Stimulated activated CD8-positive, alpha-beta memory T cell treated with anti-CD3 and anti-CD28 coated beads, Interleukin-12 subunit alpha, Interleukin-12 subunit beta, amount 100 ng/mL, for 1 hour (primary cell): ENCODE measurements at regions not wholly inside any gene's neighbourhood (a gene's known extent, or its start where the extent isn't known, plus 50 kb on each side); places are given as distances from the start of the nearest gene placed in this dataset.
"Not testable (repeated sequence)": the region's sequence is repeated elsewhere in the genome, so short reads cannot be mapped to it uniquely, and the experiment has no call there.

Experiments
- DNase-seq: peaks from one replicate; pipeline ENCODE4 v3.0.0-alpha.2; 2020; ENCODE audit warnings: low read depth

DNA sequence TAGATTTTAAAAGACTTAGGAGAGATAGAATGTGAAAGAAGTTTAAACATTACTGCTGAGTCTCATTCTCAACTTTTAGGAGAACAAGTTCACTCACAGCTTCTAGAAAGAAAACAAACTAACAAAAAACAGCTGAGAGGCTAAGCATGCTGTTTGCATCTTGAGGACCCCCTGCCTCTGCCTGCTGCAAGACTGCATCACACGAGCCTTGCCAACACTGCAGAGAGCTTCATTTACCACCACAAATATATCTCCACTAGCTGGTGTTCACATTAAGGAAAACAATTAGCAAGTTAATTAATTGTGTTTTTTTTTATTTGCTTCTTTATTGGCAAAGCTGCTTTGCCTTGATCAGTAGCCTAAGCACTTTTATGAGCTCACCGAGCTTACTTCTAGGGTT, 336.6 kb upstream of the KIAA1217 start:
- DNase-seq = no peak

DNA sequence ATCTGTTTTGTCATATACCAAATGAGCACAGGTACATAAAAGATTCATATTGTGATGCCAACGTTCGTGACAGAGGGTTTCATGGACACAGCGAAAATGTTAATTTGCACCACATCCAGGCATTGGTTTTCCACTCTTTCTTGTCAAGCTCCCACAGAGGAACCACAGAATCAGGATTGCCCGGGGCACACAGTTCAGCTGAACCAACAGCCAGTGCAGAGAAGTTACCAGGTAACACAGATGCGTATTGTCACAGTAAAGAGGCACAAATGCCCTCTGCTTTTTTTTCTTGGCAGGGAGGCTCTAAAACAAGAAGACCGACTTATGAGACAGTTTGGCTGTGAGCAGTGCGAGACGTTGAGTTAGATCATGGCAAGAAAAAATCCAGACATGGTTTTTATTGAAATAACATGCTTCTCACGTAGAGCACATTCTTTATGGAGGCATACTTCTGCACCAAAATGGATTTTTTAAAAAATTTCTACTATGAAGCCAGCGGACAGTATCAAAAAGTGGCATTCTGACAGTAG, 331.1 kb upstream of the KIAA1217 start:
- no peak for DNase-seq

DNA sequence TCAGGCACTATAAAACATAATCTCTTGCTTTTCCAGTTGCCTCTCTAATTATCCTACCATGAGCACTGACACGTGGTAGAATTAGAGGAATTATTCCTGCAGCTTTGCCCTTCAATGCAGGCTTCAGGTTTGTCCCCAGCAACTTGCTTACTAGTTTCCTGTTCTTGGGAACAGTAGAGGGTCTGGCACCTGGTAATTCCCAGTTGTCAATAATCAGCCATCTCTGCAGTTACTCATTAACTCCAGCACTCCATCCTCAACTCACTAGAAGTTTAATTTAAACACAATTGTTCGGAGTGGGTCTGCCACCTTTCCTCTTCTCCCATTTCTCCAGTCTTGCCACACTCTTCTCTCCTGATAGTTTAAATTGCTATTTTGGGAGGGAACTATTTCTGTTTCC, 324.3 kb upstream of the KIAA1217 start:
- DNase-seq = no peak

DNA sequence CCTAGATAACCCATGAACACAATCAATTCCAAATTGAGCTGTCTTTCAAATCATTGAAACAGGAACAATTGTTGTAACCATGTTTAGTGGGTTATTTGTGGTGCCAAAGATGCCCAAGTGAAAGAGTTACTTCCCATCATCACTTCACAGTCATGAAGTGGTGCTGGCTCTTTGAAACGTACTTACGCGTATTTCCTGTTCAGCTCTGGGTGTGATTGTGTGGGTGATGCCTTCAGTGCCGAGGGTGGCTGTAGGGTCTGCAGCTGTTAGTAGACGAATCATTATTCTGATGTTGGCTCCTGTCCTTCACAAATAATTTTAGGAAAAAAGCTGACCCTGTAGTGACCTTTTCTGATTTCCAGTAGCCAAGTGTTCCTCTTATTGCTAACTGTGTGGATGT, 323.1 kb upstream of the KIAA1217 start:
- DNase-seq = no peak

DNA sequence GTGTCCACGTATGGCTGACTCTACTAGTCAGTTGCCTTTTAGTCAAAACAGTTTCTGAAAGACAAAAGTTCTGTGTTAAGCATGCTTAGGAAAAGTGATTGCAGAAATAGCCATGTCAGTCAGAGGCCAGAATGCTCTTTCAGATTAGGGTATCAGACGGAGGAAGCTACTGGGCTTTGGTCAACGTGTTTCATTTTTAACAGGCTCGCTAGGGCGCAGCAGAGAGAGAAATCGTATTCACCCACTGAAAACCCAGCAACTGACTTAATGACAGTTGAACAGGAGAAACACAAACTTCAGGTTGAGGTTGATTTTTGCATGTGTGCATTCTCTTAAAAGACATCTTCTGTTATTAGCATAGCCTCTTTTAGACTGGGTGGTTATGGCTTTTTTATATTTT, 322.6 kb upstream of the KIAA1217 start:
- no peak for DNase-seq

DNA sequence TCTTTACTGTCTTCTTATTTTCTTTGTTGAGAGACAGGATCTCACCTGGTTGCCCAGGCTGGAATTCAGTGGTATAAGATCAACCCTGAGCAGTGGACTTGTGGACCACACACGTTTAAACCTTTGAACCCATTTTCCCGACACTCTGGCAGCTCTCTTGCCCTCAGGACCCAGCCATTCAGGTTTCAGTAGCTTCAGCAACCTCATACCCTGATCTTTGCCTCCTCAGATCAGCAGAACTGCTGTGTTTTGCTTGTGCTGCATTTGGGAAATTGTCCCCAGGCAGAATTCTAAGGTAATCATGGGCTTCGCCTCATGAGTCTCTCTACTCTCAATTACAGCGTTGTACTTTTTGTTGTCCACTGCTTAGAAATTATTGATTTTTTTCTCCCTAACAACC, 317.6 kb upstream of the KIAA1217 start:
- DNase-seq = no peak

DNA sequence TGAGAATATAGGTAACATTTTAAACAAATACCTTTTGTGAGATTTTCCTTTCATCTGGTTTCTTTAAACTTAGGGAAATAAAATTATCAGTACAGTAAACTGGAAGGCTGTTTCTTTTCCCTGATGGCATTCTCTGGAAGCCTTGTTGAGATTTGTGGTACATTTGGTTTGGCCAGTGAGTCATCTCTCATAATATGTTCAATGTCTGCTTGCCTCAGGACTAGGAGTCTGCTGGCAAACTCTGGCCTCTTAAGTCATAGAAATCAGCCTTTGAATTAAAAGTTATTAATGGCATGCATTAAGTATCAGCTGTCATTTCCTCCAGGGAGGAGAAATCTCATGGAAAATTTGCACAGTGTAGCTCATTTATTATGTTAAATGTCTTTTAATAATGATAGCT, 316.6 kb upstream of the KIAA1217 start:
- DNase-seq = no peak

DNA sequence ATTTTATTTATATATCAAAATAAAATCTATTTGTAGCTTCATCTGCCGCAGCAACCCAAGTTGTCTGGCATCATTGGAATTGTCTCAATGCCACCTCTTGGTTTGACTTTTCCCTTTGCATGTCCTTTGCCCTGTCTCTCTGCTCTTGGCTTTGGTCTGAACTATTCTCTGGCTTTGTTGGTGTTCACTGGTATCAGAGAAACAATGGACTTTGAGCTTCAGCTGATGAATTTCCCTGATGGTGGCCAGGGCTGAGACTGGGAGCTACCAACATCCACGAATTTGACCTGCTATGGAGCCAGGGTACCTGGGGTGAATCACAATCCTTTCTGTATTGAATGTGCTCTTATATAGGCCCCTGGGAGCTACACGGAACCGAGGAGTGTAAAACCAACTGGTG, 311.7 kb upstream of the KIAA1217 start:
- no peak for DNase-seq

DNA sequence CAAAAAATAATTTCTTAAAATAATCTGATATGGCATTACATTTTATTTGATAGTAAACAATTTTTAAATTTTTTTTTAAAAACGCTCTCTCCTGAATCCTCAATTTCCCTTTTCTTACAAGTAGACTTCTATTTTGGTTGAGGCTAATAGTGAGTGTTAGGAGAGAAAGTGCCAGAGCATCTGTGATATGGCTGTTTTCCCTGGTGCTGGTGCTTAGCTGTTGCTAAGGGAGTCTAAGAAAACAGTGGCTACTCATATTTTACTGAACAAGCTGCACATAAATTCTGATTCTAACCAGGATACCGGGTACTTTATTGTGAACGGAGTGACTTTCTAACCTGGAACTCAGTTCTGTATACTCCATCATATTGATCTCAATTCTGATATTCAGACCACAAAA, 311.1 kb upstream of the KIAA1217 start:
- no peak for DNase-seq

DNA sequence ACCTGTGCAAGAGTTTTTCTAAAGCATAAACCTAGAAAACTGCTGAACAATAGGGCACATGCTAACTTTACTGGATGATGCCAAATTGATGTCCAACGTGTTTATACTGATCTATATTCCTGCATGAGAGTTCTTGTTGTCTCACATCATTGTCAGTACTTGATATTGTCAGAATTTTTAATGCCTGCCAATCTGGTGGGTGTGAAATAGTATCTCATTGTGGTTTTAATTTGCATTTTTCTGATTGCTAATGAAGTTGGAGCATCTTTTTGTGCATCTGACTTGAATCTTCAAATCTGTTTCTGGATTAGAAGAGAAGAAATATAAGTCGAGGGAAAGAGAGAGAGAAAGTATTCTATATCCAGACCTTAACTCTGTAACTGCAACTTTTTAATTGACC, 309.8 kb upstream of the KIAA1217 start:
- no peak for DNase-seq

DNA sequence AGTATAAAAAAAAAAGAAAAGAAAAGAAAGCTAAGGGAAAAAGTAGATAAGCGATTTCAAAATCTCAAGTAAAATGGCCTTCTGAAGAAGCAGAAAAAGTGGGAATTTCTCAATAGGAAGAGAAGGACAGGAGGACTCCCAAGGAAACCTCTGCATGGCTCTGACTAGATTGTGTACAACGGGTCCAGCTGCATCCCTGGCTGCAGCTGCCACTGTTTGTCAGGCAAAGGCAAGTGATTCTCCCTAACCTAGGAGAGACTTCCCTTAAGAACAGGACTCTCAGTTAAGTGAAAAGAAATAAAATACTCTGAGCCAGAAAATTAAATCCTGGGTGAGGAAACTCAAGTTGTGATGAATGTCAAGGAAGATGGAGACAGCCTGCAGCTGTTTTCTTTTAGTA, 298.6 kb upstream of the KIAA1217 start:
- no peak for DNase-seq

DNA sequence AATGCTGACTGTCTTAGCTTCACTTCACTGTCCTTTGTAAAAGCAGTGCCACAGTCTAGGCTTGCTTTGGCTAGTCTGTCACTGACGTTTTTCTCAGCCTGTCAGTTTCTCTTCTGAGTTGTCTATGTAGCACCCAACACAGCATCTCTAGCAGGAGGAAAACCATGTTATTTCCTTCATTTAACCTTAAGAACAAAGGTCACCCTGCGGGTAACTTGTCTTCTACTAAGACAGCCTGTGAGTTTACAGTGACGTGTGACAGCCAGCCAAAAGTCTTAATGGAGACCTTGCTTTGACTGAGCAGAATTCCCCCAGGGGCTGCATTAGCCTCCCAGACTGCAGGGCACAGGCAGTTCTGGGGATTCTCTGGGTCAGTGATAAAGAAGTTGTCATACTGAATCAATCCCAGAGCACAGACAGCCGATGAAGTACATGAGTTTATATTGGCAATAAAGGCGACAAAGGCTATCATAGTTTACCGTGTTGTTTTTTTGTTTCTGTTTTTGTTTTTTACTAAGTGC, 296.0 kb upstream of the KIAA1217 start:
- DNase-seq = no peak

DNA sequence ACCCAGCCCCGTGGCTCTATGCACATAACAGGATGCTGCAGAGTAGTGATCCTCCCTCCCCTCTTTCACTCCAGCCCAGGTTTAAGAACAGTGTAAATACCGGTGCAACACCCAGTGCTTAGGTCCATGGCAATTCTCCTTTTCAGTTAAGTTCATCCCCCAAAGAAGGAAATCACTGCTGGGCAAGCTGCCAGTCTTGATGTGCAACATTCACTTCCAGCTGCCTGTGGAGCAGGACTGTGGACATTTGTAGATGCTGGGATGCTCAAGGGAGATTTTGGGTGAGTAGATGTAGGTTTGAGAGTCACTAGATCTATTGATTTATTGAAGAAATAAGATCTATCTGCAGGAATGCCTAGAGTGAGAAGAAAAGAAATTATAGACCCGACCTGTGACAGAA, 294.3 kb upstream of the KIAA1217 start:
- DNase-seq = no peak

DNA sequence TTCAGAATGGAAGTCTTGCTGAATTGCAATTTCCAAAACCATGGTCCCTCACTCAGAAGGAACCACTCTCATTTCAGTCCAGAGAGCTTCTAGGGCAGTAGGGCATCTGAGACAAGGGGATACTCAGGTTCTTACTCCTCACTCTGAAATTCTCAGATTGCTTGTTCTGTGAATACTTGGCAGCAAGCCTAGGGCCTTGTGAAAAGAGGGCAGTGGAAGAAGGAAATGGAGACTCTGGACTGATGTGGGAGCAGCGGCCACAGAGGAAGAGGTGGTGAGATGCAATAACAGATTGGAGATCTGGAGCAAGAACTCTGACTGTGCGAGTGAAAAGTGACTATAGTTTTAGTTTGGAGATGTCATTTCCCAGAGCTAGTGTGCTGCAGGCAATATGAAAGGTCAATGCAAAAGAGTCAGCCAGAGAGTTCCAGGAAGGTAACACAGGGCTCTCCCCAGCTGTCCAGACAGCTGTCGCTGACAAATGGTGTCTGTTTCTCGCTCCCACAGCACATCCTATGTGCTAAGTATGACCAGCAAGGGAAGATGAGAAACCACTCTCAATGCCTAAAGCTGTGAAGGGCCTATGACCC, 291.6 kb upstream of the KIAA1217 start:
- DNase-seq = no peak

DNA sequence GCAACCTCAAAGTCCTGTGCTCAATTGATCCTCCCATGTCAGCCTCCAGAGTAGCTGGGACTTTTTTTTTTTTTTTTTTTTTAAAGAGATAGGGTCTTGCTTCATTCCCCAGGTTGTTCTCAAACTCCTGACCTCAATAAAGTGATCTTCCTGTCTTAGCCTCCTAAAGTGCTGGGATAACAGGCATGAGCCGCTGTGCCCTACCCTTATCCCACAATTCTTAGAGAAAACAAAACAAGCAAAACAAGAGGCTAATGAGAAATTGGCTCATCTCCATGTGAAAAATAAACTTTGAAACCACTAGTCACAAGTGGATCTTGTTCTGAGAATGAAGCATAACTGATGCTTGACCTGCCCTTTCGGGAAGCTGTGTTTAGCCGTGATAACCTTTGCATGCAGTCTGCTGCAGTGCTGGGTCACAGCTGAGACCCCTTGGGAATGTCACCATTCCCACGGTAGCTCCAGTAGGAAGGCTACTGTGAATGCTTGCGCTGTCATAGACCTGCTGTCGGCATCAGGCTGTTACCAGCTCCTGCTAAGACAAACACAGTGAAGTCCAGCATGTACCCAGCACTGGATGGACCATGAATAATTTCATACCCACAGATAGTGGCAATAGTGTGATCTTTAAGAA, 290.7 kb upstream of the KIAA1217 start:
- no peak for DNase-seq

DNA sequence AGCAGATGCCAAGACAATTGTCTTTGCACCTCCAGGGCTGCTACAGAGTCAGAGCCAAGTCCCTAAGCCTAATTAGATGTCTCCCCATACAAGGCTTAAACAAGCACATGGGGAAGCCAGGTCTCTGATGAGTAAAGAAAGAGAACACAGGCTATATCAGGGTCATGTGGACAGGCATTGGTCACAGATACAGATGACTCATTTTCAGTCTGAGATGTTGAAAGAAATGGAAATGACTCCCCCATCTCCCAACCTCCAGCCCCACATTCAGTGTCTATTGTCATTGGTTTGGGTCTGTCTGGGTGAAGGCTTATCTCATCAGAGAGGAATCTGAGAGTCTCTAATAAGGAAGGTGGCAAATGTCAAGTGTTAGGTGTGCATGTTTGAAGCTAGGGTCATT, 290.1 kb upstream of the KIAA1217 start:
- no peak for DNase-seq

DNA sequence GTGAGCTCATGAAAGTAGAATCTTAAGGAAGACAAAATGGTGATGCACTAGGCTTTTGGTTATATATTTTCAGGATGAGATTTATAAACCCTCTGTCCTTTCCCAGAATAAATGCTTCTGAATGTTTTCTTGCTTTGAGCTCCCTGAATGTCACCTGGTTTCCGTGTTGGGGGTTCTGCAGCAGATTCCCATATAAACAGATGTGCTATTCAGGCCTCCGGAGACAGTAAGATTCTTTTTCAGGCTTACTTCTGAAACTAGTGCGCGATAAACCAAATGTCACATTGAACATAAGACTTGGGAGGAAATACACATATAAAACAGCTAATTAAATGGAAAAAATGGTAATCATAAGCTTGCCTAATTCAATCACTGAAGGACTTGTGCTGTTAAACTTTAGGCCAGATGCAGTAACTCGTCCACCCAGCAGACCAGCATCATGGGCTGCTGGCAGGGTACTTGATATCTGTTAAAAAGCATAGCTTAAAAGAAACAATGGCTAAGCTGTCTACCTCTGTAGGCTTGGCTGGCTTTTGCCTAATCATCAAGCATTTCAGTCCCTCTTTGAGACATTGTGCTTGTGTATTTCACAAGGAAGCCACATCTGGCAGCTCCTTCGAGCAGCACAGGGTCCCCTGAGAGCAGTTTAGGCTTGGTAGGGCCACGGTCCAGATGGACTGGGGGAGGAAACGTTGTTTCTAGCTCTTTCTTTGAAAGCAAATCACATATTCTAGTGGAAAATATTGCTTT, 281.2 kb upstream of the KIAA1217 start:
- DNase-seq = no peak

DNA sequence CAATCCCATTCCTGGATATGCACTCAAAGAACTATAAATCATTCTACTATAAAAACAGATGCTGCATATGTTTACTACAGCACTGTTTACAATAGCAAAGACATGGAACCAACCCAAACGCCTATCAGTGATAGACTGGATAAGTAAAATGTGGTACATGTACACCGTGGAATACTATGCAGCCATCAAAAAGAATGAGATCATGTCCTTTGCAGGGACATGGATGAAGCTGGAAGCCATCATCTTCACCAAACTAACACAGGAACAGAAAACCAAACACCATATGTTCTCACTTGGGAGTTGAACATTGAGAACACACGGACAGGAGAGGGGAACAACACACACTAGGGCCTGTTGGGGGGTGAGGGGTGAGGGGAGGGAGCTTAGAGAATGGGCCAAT, 274.9 kb upstream of the KIAA1217 start:
- not testable (repeated sequence) for DNase-seq

DNA sequence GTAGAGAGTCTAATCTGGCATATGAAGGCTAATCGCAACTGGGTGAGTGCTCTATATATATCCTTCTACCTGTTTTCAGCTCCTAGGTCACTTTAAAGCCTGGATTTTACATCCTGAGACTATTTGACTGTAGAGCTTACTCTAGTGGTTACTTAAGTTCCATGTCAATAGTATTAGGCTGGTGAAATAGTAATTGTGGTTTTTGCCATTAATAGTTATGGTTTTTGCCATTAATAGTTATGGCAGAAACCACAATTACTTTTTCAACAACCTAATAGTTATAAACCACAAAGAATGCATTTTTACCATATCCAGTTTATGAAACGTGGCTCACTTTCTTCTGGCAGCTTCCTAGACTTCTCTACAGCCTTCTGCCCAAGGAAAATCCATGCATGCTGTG, 263.1 kb upstream of the KIAA1217 start:
- DNase-seq = no peak

DNA sequence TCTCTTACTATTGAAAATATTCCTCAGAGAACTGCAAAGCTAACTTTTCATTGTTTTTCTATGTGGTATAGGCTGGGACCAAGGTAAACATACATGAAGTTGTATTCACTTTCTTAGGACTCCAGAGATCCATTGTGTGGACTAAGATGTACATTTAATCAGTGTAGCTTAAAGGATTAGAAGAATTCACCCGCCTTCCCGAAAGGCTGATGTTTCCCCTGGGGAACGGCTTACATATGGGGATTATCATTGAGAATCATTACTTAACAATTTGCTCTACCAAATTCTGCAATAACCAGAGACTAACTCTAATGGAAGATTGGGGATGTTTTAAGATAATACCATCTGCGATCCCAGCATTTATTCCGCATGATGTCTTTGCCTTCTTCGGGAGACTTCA, 257.1 kb upstream of the KIAA1217 start:
- DNase-seq = no peak

DNA sequence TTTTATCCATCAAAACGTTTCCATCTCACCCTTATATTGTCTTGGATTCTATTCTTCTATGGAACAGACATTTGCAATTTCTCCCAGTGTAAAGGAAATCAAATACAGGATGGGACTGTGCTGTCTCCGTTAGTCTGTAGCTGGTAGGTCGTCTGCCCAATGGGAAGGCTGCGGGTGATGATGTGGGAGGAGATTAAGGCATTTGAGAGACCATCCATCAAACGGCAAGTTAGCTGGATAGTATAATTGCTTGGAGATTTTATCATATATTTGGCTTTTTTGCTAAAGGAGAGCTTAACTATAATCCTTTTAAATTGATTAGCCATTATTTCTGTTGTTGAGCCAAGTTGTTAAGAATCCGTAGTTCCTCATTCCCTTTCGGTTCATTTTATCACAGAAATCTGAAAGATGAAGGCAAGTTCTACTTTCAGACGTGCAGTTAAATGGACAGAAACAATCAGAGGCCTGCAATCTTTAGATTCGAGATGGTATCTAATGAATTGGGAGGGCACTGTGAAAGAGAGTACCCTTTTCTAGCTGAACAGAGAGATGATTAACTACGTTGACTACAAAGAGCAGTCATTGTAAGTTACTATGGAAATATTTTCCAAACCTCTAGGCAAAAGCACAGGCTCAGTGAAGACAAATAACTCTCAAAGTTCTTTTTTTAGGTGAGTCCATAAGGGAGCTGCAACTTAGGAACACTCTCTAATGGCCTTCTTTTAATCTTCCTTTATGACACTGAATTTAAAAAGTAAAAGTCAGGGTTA, 253.3 kb upstream of the KIAA1217 start:
- no peak for DNase-seq

DNA sequence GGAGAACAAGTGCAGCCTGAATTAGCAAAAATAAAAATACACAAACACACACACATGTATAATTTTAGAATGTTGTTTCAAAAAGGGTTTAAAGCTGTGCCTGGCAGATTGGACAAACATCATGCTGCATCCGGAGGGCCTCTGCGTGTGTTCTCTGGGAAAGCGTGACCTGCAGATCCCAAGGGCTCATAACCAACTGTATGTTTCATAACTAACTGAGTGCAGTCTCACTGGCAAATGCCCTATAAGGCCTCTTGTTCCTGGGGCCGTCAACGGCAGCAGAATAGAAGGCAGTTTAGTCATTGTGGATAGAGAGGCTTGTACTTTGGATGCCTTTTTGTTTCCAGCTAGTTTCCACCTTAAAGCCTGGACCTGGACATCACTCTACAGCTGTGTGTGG, 243.8 kb upstream of the KIAA1217 start:
- DNase-seq = no peak
